ENCODE measurements at regions not wholly inside any gene's neighbourhood (a gene's known extent, or its start where the extent isn't known, plus 50 kb on each side); places are given as distances from the start of the nearest gene placed in this dataset.

DNA sequence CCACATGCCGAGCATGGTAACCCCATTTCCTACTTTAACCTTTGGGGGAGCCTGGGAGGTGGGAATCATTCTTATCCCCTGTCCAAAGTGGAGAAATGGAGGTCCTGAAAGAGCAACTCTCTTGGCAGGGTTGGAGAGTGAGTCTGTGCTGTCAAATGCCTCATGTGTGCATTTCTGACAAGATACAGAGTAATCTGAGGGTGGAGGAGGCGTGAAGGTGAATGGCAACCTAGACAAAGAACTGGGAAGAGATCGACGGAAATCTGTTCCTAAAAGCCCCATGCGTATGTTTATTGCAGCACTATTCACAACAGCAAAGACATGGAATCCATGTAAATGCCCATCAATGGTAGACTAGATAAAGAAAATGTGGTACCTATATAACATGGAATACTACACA is 63.8 kb upstream of the USP29 start:
- TF ChIP-seq, protein P1, sequence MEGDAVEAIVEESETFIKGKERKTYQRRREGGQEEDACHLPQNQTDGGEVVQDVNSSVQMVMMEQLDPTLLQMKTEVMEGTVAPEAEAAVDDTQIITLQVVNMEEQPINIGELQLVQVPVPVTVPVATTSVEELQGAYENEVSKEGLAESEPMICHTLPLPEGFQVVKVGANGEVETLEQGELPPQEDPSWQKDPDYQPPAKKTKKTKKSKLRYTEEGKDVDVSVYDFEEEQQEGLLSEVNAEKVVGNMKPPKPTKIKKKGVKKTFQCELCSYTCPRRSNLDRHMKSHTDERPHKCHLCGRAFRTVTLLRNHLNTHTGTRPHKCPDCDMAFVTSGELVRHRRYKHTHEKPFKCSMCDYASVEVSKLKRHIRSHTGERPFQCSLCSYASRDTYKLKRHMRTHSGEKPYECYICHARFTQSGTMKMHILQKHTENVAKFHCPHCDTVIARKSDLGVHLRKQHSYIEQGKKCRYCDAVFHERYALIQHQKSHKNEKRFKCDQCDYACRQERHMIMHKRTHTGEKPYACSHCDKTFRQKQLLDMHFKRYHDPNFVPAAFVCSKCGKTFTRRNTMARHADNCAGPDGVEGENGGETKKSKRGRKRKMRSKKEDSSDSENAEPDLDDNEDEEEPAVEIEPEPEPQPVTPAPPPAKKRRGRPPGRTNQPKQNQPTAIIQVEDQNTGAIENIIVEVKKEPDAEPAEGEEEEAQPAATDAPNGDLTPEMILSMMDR (IDR thresholded peaks at IDR 0.05), result no peak
- TF ChIP-seq POLR2A (IDR thresholded peaks at IDR 0.05), result no peak

All from Peyer's patch (tissue), 4 donors.